ENCODE measurements at regions not wholly inside any gene's neighbourhood (a gene's known extent, or its start where the extent isn't known, plus 50 kb on each side); places are given as distances from the start of the nearest gene placed in this dataset.

DNA sequence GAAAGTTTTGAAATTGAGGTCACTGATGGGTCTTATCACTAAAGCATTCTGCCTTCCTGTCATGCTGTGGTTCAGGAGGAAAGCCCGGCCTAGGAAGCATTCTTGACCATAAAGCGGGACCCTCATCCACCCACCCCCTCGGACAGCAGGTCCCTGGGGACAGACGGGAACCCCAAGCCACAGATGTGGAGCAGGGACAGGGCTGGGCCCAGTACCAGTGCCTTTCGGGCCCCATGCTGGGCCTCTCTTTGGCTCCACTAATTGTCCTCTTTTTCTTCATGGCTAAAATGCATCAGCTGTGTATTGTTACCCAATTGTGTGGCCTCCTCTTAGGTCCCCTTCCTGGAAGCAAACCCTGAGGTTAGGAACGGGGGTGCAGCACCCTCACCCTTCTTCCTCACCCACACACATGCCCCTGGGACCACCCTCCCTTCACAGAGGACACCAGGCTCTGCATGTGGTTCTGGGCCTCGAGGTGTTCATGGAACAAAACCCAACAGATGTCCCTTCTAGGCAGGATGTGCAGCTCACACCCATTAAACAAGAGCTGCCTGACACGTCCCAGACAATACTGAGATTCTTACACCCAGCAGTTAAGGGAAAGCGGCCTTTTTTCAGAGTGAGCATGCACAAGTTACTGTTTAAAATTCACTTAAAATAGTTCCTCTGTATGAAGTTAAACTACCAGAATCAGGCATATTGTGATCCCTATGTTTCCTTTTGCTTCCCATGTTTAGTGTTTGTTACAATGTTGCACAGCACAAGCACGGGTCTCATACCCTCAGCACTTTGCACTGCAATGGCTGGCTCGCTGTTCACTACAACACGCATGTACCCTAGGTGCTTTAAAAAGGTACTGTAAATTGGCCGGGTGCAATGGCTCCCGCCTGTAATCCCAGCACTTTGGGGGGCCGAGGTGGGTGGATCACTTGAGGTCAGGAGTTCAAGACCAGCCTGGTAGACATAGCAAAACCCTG, 807.6 kb downstream of the BRD1 start:
- no peak for ATAC-seq
- intact Hi-C loops (cut with DNase I) = loop anchor here in 1 of 10 donors (10.0 kb wide), 1 partner anchor 75 kb away; no protein-coding TSS in a partner anchor
- H3K9me3 ChIP-seq = no peaks in the 10 kb centered on the region
- TF ChIP-seq CTCF (IDR thresholded peaks at IDR 0.05) = no peak
- no peak for TF ChIP-seq POLR2A (IDR thresholded peaks at IDR 0.05)
- H3K27me3 ChIP-seq = peaks cover 0 to 15% (median 0%) of the 10 kb centered on the region in 9 donors
- no peak overlapping the region for H3K27ac ChIP-seq
- DNase-seq = peak in 3 of 5 donors; percentile 4 to 13 (median 8)
- H3K4me3 ChIP-seq = no peak overlapping the region
- peaks cover 0 to 17% (median 0%) of the 10 kb centered on the region in 12 donors for H3K4me1 ChIP-seq
- 67 to 81% (median 77%) methylated on average over 15 of the region's 15 CpGs for WGBS, 4 donors
- H3K36me3 ChIP-seq = no peaks in the 10 kb centered on the region

- no peak for TF ChIP-seq CTCF (IDR thresholded peaks at IDR 0.05)
- no peak for TF ChIP-seq POLR2A (IDR thresholded peaks at IDR 0.05)
- no peaks in the 10 kb centered on the region for H3K36me3 ChIP-seq
- H3K4me3 ChIP-seq = no peak overlapping the region
- ATAC-seq (no peak), DNase-seq (peak in 3 of 5 donors; percentile 9 to 41 (median 13))
- WGBS, 4 donors = 79 to 83% (median 81%) methylated on average over 4 to 12 of the region's 12 CpGs
- H3K27ac ChIP-seq = peak overlapping the region in 4 of 12 donors; percentile 47 to 82 (median 70)
- peaks cover 0 to 17% (median 0%) of the 10 kb centered on the region in 12 donors for H3K4me1 ChIP-seq
- H3K9me3 ChIP-seq = no peaks in the 10 kb centered on the region
- intact Hi-C loops (cut with DNase I) = no loop called here
- peaks cover 0 to 14% (median 0%) of the 10 kb centered on the region in 9 donors for H3K27me3 ChIP-seq
Observed at GRCh38 chr22:49018601-49019000, 809.1 kb downstream of the BRD1 start.

DNA sequence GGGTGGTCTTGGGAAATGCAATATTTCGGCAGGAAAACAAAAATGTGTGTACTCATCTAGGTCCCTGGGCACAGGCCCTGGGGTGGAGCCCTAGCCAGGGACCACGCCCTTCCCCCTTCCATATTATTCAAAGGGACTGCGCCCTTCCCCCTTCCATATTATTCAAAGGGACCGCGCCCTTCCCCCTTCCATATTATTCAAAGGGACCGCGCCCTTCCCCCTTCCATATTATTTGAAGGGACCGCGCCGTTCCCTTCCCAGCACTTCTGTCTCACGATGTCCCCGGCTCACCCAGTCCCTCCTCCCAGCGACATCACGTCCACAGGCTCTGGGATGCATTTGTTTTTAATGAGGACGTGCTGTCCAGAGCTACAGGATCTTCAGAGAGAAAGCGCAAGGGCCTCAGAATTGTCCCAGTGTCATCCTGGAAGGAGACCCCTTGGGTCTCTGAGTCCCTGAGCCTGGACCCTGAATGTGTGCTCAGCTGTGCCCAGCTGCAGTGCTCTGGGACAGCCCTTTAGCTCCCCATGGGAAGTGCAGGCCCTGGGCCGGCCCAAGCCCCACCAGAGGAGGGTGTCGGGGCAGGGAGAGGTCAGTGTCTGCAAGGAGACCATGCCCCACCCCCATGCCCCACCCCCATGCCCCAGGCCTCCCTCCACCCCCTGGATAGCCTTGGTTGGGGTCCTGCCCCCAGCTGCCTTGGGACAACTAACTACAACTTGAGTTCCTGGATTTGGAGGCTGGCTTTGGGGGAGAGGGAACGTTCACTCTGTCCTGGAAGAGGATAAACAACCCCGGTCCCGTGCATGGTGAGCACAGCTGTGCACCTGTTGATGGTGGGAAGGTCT, 810.0 kb downstream of the BRD1 start:
- DNase-seq (peak in 4 of 5 donors; percentile 4 to 61 (median 47)), ATAC-seq (peak; percentile 50 to 68 (median 62))
- H3K4me1 ChIP-seq = peaks cover 0 to 17% (median 0%) of the 10 kb centered on the region in 12 donors
- peak overlapping the region in 8 of 12 donors; percentile 34 to 82 (median 60) for H3K27ac ChIP-seq
- no peaks in the 10 kb centered on the region for H3K36me3 ChIP-seq
- peaks cover 0 to 7% (median 0%) of the 10 kb centered on the region in 9 donors for H3K27me3 ChIP-seq
- no peak overlapping the region for H3K4me3 ChIP-seq
- intact Hi-C loops (cut with DNase I) = no loop called here
- no peak for TF ChIP-seq POLR2A (IDR thresholded peaks at IDR 0.05)
- TF ChIP-seq CTCF (IDR thresholded peaks at IDR 0.05) = no peak
- no peaks in the 10 kb centered on the region for H3K9me3 ChIP-seq
- 66 to 74% (median 68%) methylated on average over 21 of the region's 21 CpGs for WGBS, 4 donors

Measured in heart left ventricle (tissue), 16 donors.